MM.1S (cell line): ENCODE measurements at regions not wholly inside any gene's neighbourhood (a gene's known extent, or its start where the extent isn't known, plus 50 kb on each side); places are given as distances from the start of the nearest gene placed in this dataset.

Source experiments
- CTCF ChIP-seq: fragments of 300-600 bp; sonication (generic); IDR thresholded peaks from 2 replicates; pipeline ENCODE4 v1.5.1; 2016; ENCODE audit warnings: antibody characterized with exemption, low read length, mixed read lengths
- EZH2 ChIP-seq: fragments of 300-600 bp; sonication (generic); optimal IDR thresholded peaks from 2 replicates; pipeline ENCODE3; 2017; ENCODE audit warnings: low read depth, mild to moderate bottlenecking, antibody characterized with exemption, low read length, mixed read lengths
- EZH2phosphoT487 ChIP-seq: fragments of 300-600 bp; sonication (generic); IDR thresholded peaks from 2 replicates; pipeline ENCODE4 v1.6.1; 2018; ENCODE audit warnings: antibody characterized with exemption, low read length

GRCh38 chr9:108275906-108276305 lies 579.9 kb downstream of the ACTL7B start:
- TF ChIP-seq CTCF, result no peak
- TF ChIP-seq EZH2, result no peak
- no peak for TF ChIP-seq EZH2phosphoT487
